HG02840 (cell line): ENCODE measurements at regions not wholly inside any gene's neighbourhood (a gene's known extent, or its start where the extent isn't known, plus 50 kb on each side); places are given as distances from the start of the nearest gene placed in this dataset.

Experiments
- ATAC-seq: cut with Tn5 transposase; IDR thresholded peaks from one replicate; pipeline ENCODE4 v1.9.1; 2021; ENCODE audit warnings: mild to moderate bottlenecking, moderate library complexity, moderate number of reproducible peaks; ENCODE audit not compliant: unreplicated experiment, low FRiP score

DNA sequence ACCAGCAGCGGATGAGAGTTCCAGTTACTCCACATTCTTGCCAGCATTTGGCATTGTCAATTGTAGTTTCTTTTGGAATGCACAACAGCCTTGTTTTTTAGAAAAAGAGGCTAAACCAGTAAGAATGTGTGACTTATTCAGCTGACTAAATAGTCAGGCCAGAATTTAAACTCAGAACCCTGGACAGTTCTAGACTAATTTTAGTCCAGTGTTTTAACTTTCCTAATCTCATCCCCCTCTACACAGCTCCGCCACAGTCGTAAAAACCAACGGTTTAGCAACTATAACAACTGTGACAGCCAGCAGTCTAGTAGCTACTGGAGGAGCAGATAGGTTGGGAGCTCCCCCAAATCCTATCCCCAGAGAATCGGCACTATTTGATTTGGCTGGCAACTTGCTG, 103.7 kb downstream of the FOXD1 start:
- no peak for ATAC-seq

DNA sequence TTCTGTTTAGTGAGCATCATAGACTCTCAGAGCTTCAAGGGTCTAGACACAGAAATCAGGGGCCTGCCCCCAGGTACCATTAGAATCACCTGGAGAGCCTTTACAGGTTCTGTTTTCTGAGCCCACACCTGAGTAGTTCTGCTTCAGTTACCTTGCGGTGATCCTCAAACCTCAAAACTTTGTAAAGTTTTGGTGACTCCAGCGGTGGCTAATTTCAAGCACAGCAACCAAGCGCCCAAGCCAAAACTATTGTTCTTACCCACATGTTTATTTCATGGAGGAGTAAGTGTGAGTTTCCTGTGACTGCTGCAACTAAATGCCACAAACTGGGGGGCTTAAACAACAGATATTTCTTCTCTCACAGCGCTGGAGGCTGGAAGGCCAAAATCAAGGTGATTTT, 108.9 kb downstream of the FOXD1 start:
- ATAC-seq, result no peak

- ATAC-seq, result no peak
Measured at GRCh38 chr5:73339051-73339575, 109.5 kb downstream of the FOXD1 start.

GRCh38 chr5:73338256-73339050, 110.1 kb downstream of the FOXD1 start:
- ATAC-seq, result no peak

DNA sequence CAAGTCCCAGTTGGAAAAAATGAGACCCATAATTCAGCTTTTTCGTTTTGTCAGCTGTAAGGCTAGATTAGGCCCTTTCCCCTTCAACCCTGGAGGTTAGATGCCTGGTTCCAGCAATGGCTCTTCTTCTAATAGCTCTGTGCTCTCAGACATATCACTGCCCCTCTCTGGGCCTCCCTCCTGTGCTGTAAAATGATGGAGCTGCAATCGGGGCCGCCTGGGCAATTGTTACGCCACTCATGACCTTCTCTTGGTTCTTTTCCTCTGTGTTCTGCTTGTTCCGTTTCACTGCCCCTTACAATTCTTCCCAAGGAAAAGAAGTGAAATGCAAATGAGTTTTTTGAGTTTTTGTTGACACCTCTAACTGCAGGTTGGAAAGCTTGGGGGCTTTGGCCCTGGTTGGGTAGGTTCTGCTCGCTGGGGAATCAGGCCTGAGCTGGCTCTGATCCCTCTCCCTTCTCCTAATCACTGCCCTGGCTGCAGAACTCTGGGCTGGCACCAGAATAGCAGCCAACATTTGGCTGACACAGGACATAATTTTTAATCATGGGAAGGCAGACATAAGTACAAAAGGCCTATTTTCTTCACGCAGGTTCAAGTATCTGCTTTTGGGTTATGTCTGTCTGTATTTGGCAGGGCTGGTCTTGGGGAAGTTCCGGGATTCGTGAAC, 110.9 kb downstream of the FOXD1 start:
- ATAC-seq, result no peak

DNA sequence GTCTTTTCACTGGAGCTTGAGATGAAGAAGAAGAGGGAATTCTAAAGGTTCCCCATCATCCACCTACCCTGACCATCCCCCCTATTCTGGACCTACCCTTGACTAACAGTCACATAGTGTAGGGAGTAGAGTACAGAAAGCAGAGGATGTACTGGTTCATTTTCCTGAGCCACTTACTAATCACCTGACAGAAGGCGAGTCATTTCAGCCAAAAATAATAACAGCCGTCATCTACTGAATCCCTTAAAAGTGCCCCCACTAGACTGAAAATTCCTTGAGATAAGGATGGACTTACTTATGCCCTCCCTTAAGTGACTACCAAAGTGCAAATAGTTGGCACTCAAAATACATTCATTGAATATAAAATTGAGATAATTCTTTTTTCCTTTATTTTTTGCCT, 112.2 kb downstream of the FOXD1 start:
- no peak for ATAC-seq

- ATAC-seq, result no peak
Measured at GRCh38 chr5:73333944-73334703, 114.5 kb downstream of the FOXD1 start.

- ATAC-seq, result no peak
Measured at GRCh38 chr5:73330613-73331012, 118.0 kb downstream of the FOXD1 start.

DNA sequence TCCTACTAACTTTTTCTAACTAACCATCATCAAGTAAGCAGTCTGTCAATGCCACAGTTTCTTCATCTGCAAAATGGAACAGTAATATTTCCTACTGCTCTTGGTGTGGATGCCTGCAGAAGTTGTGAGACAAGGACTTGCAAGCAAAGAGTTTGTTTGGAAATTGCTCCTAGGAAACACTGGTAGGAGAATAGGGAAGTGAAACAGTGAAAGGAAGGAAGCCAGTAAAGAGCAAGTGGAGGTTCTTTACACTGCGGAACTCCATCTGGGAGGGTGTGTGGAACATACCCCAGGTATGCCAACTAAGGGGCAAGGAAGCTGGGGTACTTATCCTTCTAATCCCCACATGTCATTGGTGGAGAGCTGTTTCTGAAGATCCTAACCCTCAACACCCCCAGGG, 119.9 kb downstream of the FOXD1 start:
- ATAC-seq, result no peak

- ATAC-seq, result no peak
Measured at GRCh38 chr5:73327908-73328455, 120.6 kb downstream of the FOXD1 start.

DNA sequence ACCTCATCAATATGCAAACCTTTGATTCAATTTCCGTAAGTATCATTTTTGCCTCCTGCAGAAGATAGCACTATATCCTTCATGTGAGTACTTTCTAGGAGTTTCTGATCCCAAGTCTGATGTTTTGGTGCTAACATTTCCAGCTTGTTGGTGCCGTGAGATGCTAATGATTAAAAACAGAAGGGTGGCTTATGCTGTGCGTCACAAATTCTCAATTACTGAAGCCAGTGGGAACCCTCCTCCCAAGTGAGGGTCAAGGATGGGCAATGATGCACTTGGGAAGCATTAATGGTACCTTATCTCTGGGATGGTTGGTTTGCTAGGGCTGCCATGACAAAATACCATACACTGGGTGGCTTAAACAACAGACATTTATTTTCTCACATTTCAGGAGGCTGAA, 123.0 kb downstream of the FOXD1 start:
- no peak for ATAC-seq

DNA sequence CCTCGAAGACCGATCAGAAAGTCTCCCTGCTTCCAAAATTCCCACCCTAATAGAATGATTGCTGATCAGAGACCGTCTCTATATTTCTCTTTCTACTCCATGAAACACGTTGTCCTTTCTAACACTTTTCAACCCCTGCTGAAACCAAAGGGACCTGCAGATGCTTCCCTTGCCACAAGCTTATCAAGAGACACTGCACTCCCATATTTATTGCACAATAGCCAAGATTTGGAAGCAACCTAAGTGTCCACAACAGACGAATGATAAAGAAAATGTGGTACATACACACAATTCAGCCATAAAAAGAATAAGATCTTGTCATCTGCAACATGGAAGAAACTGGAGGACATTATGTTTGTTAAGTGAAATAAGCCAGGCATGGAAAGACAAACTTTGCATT, 125.1 kb downstream of the FOXD1 start:
- ATAC-seq, result no peak

DNA sequence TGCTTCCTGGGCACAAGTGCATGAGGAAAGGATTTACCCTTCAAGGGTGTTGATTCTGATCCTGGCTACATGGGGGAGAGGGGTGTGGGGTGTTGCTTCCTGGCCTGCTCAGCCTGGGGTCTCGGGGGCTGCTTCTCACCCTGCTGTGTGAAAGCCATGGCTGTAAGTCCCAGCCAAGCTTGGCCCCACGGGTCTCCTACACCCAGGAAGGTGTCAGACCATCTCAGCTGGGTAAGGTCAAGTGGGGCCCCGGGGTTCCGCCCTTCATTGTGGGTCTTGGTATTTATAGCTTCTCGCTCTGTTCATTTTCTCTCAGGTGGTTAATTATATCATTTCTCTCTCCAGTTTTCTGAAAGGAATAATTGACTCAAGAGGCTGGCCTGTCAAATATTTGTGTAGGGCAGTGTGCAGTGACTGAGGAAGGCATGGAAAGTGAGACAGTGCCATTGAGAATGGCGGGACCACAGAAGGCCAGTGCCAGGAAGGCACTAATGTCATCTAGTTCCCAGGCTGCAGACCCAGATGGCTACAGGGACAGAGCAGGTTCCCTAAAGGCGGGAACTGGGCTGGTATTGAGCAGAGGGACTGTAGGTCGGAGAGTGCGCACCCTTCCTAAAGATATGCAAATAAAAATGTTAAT, 126.0 kb downstream of the FOXD1 start:
- no peak for ATAC-seq

DNA sequence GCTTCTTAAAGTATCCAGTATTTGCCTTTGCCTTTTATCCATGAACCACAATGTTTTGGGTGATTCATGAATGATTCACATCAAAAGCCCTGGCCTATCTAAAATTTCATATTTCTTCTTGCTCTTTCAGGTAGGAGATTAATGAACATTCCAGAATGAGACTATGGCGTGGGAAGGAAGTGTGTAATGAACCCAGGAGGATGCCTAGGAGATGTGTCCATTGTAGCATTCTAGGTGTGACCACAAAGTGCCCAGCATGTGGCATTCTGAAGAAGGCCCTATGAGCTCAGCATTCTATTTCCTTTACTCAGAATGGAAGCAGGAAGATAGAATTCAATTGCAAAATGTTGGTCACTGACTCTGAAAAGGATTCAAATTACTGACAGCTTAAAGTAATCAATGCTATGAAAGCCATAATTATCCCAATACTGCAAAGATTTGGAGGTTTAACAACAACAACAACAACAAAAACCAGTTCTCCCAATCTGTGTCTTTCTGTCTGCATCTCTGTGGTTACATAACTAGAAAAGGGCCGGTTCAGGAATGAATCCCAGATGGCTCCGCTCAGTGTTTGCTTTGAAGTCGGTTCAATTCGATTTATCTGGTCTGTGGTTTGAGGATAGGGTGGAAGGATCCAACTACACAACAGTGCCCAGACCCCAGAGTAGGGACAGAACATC, 126.7 kb downstream of the FOXD1 start:
- no peak for ATAC-seq

- no peak for ATAC-seq
Measured at GRCh38 chr5:73319036-73319435, 129.5 kb downstream of the FOXD1 start.

DNA sequence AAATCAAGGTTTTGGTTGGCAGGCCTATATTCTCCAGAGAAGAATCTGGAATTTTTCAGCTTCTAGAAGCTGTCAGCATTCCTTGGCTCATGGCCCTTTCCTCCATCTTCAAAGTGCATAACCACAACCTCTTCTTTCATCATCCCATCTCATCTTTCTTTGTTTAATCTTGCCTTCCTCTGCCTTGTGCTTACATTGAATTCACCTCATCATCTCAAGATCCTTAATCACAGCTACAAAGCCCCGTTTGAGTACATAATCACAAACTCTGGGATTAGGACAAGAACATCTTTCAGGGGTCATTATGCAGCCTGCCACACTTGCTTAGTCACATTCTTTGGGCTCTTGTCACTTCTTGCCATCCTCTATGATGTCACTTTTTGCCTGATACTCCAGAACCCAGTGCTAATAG, 130.3 kb downstream of the FOXD1 start:
- ATAC-seq, result no peak

DNA sequence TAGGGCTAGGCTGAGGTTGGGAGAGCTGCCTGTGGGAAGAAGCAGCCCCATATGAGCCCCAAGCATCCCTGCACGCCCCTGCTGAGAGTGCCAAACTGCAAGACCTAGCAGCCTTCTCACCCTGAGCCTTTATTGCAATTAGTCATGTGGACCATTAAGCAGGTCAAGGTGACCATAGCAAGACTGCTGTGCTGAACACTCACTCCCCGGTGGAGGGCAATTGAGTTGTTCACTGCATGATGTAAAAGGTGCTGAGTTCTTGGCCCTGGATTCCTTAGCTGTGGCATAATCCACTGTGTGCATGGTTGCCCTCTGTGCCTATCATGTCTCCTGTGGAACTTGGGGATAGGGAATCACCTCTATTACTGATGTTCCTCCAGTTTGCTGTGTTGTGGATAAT, 131.1 kb downstream of the FOXD1 start:
- no peak for ATAC-seq

DNA sequence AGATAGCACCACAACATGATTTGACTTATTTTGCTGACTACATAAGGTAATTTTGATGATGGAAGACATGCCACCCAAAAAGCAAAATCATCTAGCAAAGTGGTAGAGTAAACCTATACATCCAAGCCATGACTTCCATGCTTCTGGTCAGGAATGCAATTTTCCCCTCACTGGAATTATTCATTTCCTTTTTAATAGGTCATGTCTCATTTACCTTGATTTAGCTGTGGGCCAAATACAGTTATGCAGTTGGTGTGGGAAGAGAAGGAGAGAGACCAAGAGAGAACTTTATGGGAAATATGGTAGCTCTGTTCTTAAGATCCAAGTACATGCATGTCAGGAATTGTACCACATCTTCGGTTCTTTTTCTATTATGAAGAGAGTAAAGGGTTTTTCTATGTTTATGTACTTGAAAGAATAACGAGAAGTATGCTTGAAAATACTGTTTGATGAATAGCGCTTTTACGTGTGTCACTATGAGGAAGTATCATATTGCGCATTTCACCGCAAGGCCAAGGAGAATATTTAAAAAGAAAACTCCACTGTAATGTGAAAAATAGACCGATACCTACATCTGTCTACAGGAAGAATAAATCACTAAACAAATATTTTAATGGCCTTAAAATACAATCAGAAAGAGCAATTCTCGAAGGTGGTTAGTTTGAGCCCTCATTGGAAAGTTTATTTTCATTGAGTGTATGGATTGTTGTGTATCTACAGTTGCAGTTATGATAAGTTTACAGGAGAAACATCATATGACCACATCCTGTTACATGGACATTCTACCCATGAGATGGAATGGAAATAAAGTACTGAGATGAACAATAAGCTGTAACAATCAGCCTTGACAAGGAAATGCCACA, 134.0 kb downstream of the FOXD1 start:
- ATAC-seq, result no peak
